CD4-positive, alpha-beta T cell (primary cell): ENCODE measurements at regions not wholly inside any gene's neighbourhood (a gene's known extent, or its start where the extent isn't known, plus 50 kb on each side); places are given as distances from the start of the nearest gene placed in this dataset.

ENCODE experiments used
- ATAC-seq: fragments of 200-7000 bp; cut with Tn5 transposase; one replicate; pipeline ENCODE4 v1.10.0; 2022; ENCODE audit warnings: mild to moderate bottlenecking; ENCODE audit not compliant: poor library complexity
- CTCF ChIA-PET: fragments of 350-600 bp; sonication (Branson Sonifier 250); formaldehyde crosslinking; loops from one replicate; lab custom pipeline; 2021; ENCODE audit warnings: antibody characterized with exemption, inconsistent platforms; lab: Charles Lee
- POLR2A ChIA-PET: fragments of 350-600 bp; sonication (Branson Sonifier 250); formaldehyde crosslinking; loops from one replicate; lab custom pipeline; 2021; ENCODE audit warnings: antibody characterized with exemption, inconsistent platforms; lab: Charles Lee
- DNase-seq, 14 experiments: peaks; one replicate each; pipeline ENCODE4 v3.0.0-alpha.2; 2013 to 2020; ENCODE audit warnings: mixed read lengths in 2 of 14
- H3K27ac ChIP-seq, 2 donors: one replicate each; pipeline versions ENCODE4 v1.5.1 to v1.7.0; 2013; ENCODE audit warnings: low read length in 2 of 2, low read depth in 1 of 2, mild to moderate bottlenecking in 1 of 2
- H3K27me3 ChIP-seq, 2 experiments: 1 replicate in 1 of 2; 2 replicates in 1 of 2; pipeline versions ENCODE4 v1.6.1 to v1.7.0; 2013; ENCODE audit warnings: low read length in 2 of 2, control low read depth in 1 of 2, mild to moderate bottlenecking in 1 of 2, moderate library complexity in 1 of 2; ENCODE audit not compliant: insufficient read depth in 2 of 2, control insufficient read depth in 1 of 2
- H3K36me3 ChIP-seq: one replicate; pipeline ENCODE4 v1.6.1; 2013; ENCODE audit warnings: low read length, control low read depth; ENCODE audit not compliant: insufficient read depth
- H3K4me1 ChIP-seq: one replicate; pipeline ENCODE4 v1.6.1; 2013; ENCODE audit warnings: low read length, control low read depth; ENCODE audit not compliant: insufficient read depth
- H3K4me3 ChIP-seq: one replicate; pipeline ENCODE4 v1.5.1; 2013; ENCODE audit warnings: mild to moderate bottlenecking, low read length, moderate library complexity
- H3K9me3 ChIP-seq, 2 experiments: 1 replicate in 1 of 2; 2 replicates in 1 of 2; pipeline versions ENCODE4 v1.6.1 to v1.7.0; 2013; ENCODE audit warnings: low read length in 2 of 2, mild to moderate bottlenecking in 2 of 2, control low read depth in 1 of 2, moderate library complexity in 1 of 2; ENCODE audit not compliant: control insufficient read depth in 1 of 2, insufficient read depth in 1 of 2
- H3K27ac Mint-ChIP-seq: one replicate; pipeline ENCODE4 v1.8.0; 2020; ENCODE audit warnings: mixed read lengths
- H3K27me3 Mint-ChIP-seq: one replicate; pipeline ENCODE4 v1.8.0; 2021; ENCODE audit warnings: mixed read lengths
- H3K36me3 Mint-ChIP-seq: one replicate; pipeline ENCODE4 v1.8.0; 2021; ENCODE audit warnings: low read depth, mixed read lengths
- H3K4me1 Mint-ChIP-seq: one replicate; pipeline ENCODE4 v1.8.0; 2021; ENCODE audit warnings: low read depth, mixed read lengths
- H3K4me3 Mint-ChIP-seq: one replicate; pipeline ENCODE4 v1.8.0; 2020; ENCODE audit warnings: mild to moderate bottlenecking, mixed read lengths
- H3K9me3 Mint-ChIP-seq: one replicate; pipeline ENCODE4 v1.8.0; 2020; ENCODE audit warnings: mixed read lengths
- CTCF ChIP-seq: fragments of 200-600 bp; IDR thresholded peaks from one replicate; pipeline ENCODE4 v1.8.0; 2022; ENCODE audit warnings: antibody characterized with exemption, mild to moderate bottlenecking
- intact Hi-C, 2 experiments: fragments of 100-400 bp; cut with DNase I in 1 of 2; cut with micrococcal nuclease in 1 of 2; formaldehyde crosslinking; loops; one replicate each; pipeline versions ENCODE4 v1.15.1 to v1.9.0; 2023 to 2025; cut with DNase I, micrococcal nuclease

GRCh38 chr5:153905219-153905618 is 133.5 kb downstream of the FAM114A2 start:
- H3K4me1 ChIP-seq: no peaks in the 10 kb centered on the region
- no peaks in the 10 kb centered on the region for H3K36me3 Mint-ChIP-seq
- no peak for TF ChIP-seq CTCF
- H3K27me3 ChIP-seq: no peaks in the 10 kb centered on the region
- no peak overlapping the region for H3K27ac Mint-ChIP-seq
- H3K4me3 ChIP-seq: no peak overlapping the region
- no peaks in the 10 kb centered on the region for H3K9me3 Mint-ChIP-seq
- H3K4me3 Mint-ChIP-seq: no peak overlapping the region
- H3K27ac ChIP-seq: no peak overlapping the region
- DNase-seq: no peak
- H3K9me3 ChIP-seq: no peaks in the 10 kb centered on the region
- no peak for ATAC-seq
- H3K27me3 Mint-ChIP-seq: no peaks in the 10 kb centered on the region
- H3K4me1 Mint-ChIP-seq: no peaks in the 10 kb centered on the region
- H3K36me3 ChIP-seq: no peaks in the 10 kb centered on the region
- POLR2A ChIA-PET: no interaction called here
- intact Hi-C loops: no loop called here
- CTCF ChIA-PET: no interaction called here

GRCh38 chr5:153903321-153903720 is 135.4 kb downstream of the FAM114A2 start:
- POLR2A ChIA-PET: no interaction called here
- CTCF ChIA-PET: no interaction called here
- no peak overlapping the region for H3K27ac Mint-ChIP-seq

GRCh38 chr5:153902016-153902415 is 136.7 kb downstream of the FAM114A2 start:
- Histone ChIP-seq H3K27me3 (peaks cover 0 to 2% of the 10 kb centered on the region in 2 experiments), H3K4me1 (no peaks in the 10 kb centered on the region), H3K27ac (no peak overlapping the region), H3K4me3 (no peak overlapping the region), H3K36me3 (no peaks in the 10 kb centered on the region), H3K9me3 (no peaks in the 10 kb centered on the region)
- Mint-ChIP-seq H3K4me3 (no peak overlapping the region), H3K27ac (no peak overlapping the region), H3K9me3 (no peaks in the 10 kb centered on the region), H3K4me1 (no peaks in the 10 kb centered on the region), H3K27me3 (peaks cover 4% of the 10 kb centered on the region), H3K36me3 (no peaks in the 10 kb centered on the region)
- no peak for DNase-seq
- POLR2A ChIA-PET: no interaction called here
- CTCF ChIA-PET: no interaction called here
- no peak for TF ChIP-seq CTCF
- ATAC-seq: no peak
- intact Hi-C loops: no loop called here

More at GRCh38 chr5:153903321-153903720, 135.4 kb downstream of the FAM114A2 start:
- H3K27me3 ChIP-seq: no peaks in the 10 kb centered on the region
- Mint-ChIP-seq H3K27me3 (peaks cover 4% of the 10 kb centered on the region), H3K36me3 (no peaks in the 10 kb centered on the region), H3K4me1 (no peaks in the 10 kb centered on the region), H3K9me3 (no peaks in the 10 kb centered on the region), H3K4me3 (no peak overlapping the region)
- no peak for DNase-seq
- no peak for ATAC-seq
- intact Hi-C loops: no loop called here
- no peak for TF ChIP-seq CTCF
- H3K27ac ChIP-seq: no peak overlapping the region
- no peaks in the 10 kb centered on the region for H3K9me3 ChIP-seq
- H3K36me3 ChIP-seq: no peaks in the 10 kb centered on the region
- H3K4me1 ChIP-seq: no peaks in the 10 kb centered on the region
- no peak overlapping the region for H3K4me3 ChIP-seq
